ENCODE measurements at regions not wholly inside any gene's neighbourhood (a gene's known extent, or its start where the extent isn't known, plus 50 kb on each side); places are given as distances from the start of the nearest gene placed in this dataset.

DNA sequence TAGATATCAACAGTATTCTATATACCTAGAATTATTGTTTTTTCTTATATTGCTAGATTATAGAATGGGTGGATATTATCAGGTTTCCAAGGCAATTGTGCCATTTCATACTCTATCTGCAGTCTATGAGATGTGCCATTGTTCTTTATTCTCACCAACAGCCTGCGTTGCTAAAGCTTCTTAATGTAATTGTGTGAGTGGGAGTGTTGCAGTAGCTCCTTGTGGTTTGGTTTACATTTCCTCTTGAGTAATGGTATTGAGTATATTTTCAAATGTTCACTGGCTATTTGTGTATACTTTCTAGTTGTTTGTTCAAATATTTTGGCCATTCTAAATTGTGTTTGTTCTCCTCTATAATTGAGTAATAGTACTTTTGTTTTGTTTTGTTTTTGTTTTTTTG lies 199.2 kb downstream of the TFEC start:
- Histone ChIP-seq H3K27ac (no peak overlapping the region), H3K4me1 (replicated peaks in 1 of 2) (no peaks in the 10 kb centered on the region), H3K4me3 (no peak overlapping the region), H3K36me3 (replicated peaks in 1 of 2) (no peaks in the 10 kb centered on the region), H3K27me3 (no peaks in the 10 kb centered on the region), H3K9me3 (replicated peaks in 1 of 3) (no peaks in the 10 kb centered on the region)
- no peak for TF ChIP-seq CTCF (IDR thresholded peaks at IDR 0.05)
- TF ChIP-seq POLR2A (IDR thresholded peaks at IDR 0.05), result no peak
- no peak for DNase-seq
- intact Hi-C loops (cut with DNase I), result no loop called here
- 64 to 76% (median 70%) methylated on average over 1 of the region's 1 CpG for WGBS, 4 donors

DNA sequence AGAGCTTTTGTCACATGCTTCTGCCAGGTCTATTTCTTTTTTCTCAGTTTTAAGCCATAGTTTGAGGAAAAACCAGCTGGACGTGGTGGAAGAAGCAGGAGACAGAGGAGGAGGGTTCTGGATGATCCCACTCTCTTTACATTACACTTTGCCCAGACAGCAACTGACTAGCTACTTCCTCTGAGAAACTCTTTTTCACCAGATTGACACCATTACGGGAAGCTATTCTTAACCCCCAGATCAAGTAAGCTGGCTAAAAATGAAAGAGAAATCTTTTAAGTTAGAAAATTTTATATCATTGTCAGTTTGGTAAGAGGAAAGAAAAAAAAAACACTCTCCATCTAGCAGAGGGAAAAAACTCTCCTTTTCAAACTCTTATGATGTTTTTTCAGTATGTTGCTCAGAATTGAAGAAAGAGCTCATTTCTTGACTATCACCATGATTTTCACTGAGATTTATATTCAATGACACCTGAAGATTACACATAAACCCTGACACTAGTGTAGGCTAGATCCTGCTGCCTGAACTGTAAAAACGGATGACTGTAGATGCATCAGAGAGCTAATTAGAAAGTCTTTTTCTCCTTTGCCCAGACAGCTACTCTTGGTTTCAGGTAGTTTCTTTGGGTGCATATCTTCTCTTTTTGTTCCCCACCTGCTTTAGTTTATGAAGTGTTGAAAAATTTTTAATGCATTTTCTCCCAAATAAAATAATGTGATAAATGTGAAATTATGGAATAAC lies 203.1 kb downstream of the TFEC start:
- H3K9me3 ChIP-seq (replicated peaks in 1 of 3), result no peaks in the 10 kb centered on the region
- H3K27ac ChIP-seq, result no peak overlapping the region
- intact Hi-C loops (cut with DNase I), result no loop called here
- TF ChIP-seq CTCF (IDR thresholded peaks at IDR 0.05) (no peak), POLR2A (IDR thresholded peaks at IDR 0.05) (no peak)
- no peaks in the 10 kb centered on the region for H3K27me3 ChIP-seq
- WGBS, 4 donors, result 60 to 75% (median 67%) methylated on average over 3 of the region's 3 CpGs
- H3K4me1 ChIP-seq (replicated peaks in 1 of 2), result no peaks in the 10 kb centered on the region
- H3K4me3 ChIP-seq, result no peak overlapping the region
- H3K36me3 ChIP-seq (replicated peaks in 1 of 2), result no peaks in the 10 kb centered on the region
- no peak for DNase-seq

- WGBS, 4 donors, result 57 to 70% (median 64%) methylated on average over 2 of the region's 2 CpGs
- no peak overlapping the region for H3K4me3 ChIP-seq
Measured at GRCh38 chr7:115825456-115826115, 205.0 kb downstream of the TFEC start.

DNA sequence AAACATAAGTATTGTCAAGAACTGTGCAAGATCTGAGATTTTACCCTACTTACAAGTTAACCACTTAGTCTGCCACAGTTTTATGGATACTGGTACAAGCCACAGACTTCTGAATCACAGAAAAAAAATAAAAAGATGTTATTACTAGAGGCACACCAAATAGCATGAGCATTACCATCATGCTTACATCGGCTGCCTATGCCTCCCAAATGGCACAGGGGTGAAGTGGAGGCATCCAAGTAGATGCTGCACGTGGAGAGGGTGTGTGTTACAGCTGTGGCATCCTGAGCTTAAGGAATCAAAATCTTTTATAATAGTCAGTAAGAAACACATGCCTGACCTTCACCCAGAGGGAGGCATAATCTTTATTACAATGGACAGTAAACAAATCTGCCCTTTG lies 207.8 kb downstream of the TFEC start:
- WGBS, 4 donors, result 70 to 84% (median 76%) methylated on average over 2 of the region's 2 CpGs
- intact Hi-C loops (cut with DNase I), result no loop called here
- TF ChIP-seq POLR2A (IDR thresholded peaks at IDR 0.05) (no peak), CTCF (IDR thresholded peaks at IDR 0.05) (no peak)

More at GRCh38 chr7:115825456-115826115, 205.0 kb downstream of the TFEC start:
- Histone ChIP-seq H3K27ac (no peak overlapping the region), H3K27me3 (no peaks in the 10 kb centered on the region), H3K36me3 (replicated peaks in 1 of 2) (no peaks in the 10 kb centered on the region), H3K9me3 (replicated peaks in 1 of 3) (no peaks in the 10 kb centered on the region), H3K4me1 (replicated peaks in 1 of 2) (no peaks in the 10 kb centered on the region)
- intact Hi-C loops (cut with DNase I), result no loop called here
- no peak for TF ChIP-seq POLR2A (IDR thresholded peaks at IDR 0.05)
- no peak for TF ChIP-seq CTCF (IDR thresholded peaks at IDR 0.05)
- DNase-seq, result no peak

More for the DNA sequence above, 207.8 kb downstream of the TFEC start:
- H3K27me3 ChIP-seq, result no peaks in the 10 kb centered on the region
- H3K9me3 ChIP-seq (replicated peaks in 1 of 3), result no peaks in the 10 kb centered on the region
- no peaks in the 10 kb centered on the region for H3K4me1 ChIP-seq (replicated peaks in 1 of 2)
- no peaks in the 10 kb centered on the region for H3K36me3 ChIP-seq (replicated peaks in 1 of 2)
- no peak overlapping the region for H3K27ac ChIP-seq
- no peak overlapping the region for H3K4me3 ChIP-seq
- DNase-seq, result no peak
